Breast epithelium (tissue), 4 donors: ENCODE measurements at regions not wholly inside any gene's neighbourhood (a gene's known extent, or its start where the extent isn't known, plus 50 kb on each side); places are given as distances from the start of the nearest gene placed in this dataset.

Experiments used
- DNase-seq, 2 donors: peaks; one replicate each; pipeline ENCODE4 v3.0.0-alpha.2; 2019; ENCODE audit warnings: low spot score in 2 of 2
- H3K27ac ChIP-seq, 2 donors: fragments of 200-600 bp; sonication (generic) in 1 of 2; one replicate each; pipeline ENCODE4 v1.5.1; 2016 to 2019; ENCODE audit warnings: mild to moderate bottlenecking in 1 of 2
- H3K27me3 ChIP-seq, 2 donors: fragments of 200-600 bp; sonication (generic) in 1 of 2; one replicate each; pipeline versions ENCODE4 v1.5.1 to v1.6.0; 2017 to 2019; ENCODE audit warnings: control low read depth in 1 of 2, mild to moderate bottlenecking in 1 of 2
- H3K36me3 ChIP-seq: fragments of 200-600 bp; one replicate; pipeline ENCODE4 v1.5.1; 2019
- H3K4me1 ChIP-seq, 2 donors: fragments of 200-600 bp; sonication (generic); one replicate each; pipeline ENCODE4 v1.5.1; 2016 to 2019; ENCODE audit warnings: control low read depth in 1 of 2
- H3K4me3 ChIP-seq, 3 donors: fragments of 200-600 bp; sonication (generic); 1 replicate in 2 of 3; 2 replicates in 1 of 3; pipeline ENCODE4 v1.5.1; 2016 to 2019; ENCODE audit warnings: mild to moderate bottlenecking in 3 of 3, moderate library complexity in 2 of 3
- H3K9me3 ChIP-seq, 2 donors: fragments of 200-600 bp; sonication (generic) in 1 of 2; one replicate each; pipeline ENCODE4 v1.5.1; 2016 to 2019; ENCODE audit warnings: control low read depth in 1 of 2
- POLR2A ChIP-seq: fragments of 450-650 bp; IDR thresholded peaks from one replicate; pipeline ENCODE4 v1.6.1; 2016; ENCODE audit warnings: antibody characterized with exemption, mild to moderate bottlenecking, moderate library complexity
- POLR2AphosphoS5 ChIP-seq, 3 donors: sonication (generic); formaldehyde crosslinking; IDR thresholded peaks; one replicate each; pipeline ENCODE4 v1.6.1; 2017; ENCODE audit warnings: antibody characterized with exemption in 3 of 3
- intact Hi-C: fragments of 100-400 bp; cut with DNase I; formaldehyde crosslinking; loops from one replicate; pipeline ENCODE4 v1.15.1; 2023; ENCODE audit warnings: low total_unique reads
- TF ChIP-seq, protein P1 (sequence below), 3 donors: fragments of 450-650 bp; IDR thresholded peaks; one replicate each; pipeline ENCODE4 v1.5.1; 2016 to 2017; ENCODE audit warnings: antibody characterized with exemption in 3 of 3, mild to moderate bottlenecking in 3 of 3, moderate library complexity in 3 of 3

DNA sequence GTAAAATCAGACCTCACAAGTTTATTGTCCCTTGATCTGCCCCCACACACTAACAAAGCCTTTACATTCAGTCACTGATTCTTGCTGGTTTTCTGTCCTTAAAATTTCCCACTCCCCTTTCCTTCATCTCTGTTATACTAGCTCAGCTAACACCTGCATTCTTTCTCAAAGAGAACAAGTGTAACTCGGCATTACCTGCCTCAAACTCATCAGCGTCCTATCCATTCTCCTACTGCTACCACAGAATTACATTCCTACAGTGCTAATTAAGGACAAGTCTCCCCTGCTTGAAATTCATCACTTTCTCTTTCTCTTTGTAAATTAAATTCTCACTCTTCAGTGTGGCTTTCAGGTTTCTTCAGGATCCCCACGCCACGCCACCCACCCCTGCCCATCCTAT, 773.2 kb downstream of the FRK start:
- TF ChIP-seq, protein P1, sequence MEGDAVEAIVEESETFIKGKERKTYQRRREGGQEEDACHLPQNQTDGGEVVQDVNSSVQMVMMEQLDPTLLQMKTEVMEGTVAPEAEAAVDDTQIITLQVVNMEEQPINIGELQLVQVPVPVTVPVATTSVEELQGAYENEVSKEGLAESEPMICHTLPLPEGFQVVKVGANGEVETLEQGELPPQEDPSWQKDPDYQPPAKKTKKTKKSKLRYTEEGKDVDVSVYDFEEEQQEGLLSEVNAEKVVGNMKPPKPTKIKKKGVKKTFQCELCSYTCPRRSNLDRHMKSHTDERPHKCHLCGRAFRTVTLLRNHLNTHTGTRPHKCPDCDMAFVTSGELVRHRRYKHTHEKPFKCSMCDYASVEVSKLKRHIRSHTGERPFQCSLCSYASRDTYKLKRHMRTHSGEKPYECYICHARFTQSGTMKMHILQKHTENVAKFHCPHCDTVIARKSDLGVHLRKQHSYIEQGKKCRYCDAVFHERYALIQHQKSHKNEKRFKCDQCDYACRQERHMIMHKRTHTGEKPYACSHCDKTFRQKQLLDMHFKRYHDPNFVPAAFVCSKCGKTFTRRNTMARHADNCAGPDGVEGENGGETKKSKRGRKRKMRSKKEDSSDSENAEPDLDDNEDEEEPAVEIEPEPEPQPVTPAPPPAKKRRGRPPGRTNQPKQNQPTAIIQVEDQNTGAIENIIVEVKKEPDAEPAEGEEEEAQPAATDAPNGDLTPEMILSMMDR (IDR thresholded peaks at IDR 0.05): no peak
- TF ChIP-seq POLR2AphosphoS5 (IDR thresholded peaks at IDR 0.05) (no peak), POLR2A (no peak)
- H3K4me1 ChIP-seq: no peaks in the 10 kb centered on the region
- H3K36me3 ChIP-seq: no peaks in the 10 kb centered on the region
- no peaks in the 10 kb centered on the region for H3K9me3 ChIP-seq
- DNase-seq: no peak
- no peak overlapping the region for H3K27ac ChIP-seq
- intact Hi-C loops: no loop called here
- no peaks in the 10 kb centered on the region for H3K27me3 ChIP-seq
- no peak overlapping the region for H3K4me3 ChIP-seq

DNA sequence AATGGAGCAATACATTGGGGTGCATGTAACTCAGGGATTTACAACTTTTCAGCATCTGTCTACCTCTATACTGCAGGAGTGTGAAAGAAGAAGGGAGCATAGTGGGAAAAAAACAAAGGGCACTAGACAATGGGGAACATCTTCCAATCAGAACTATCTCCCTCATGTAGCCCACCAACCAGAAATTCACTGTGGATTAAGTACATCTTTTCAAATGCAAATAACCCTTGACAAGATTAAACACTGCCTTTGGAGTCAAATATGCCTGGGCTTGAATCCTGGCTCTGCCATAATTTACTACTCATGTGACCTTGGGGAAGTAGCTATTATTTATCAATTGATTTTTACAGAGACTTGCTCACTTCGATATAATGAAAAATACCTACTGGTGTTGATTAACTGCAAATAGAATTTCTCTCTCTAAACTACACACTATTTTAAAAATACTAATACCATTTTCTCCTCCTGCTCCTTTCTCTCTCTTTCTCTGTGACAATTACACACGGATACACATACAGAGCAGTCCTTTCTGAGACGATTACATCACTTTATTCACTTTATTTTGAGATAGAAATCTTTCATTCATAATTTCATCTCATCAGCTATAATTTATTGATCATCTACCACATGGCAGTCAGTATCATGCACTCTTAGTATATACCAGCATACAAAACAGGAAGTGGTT, 783.7 kb downstream of the FRK start:
- H3K36me3 ChIP-seq: no peaks in the 10 kb centered on the region

DNA sequence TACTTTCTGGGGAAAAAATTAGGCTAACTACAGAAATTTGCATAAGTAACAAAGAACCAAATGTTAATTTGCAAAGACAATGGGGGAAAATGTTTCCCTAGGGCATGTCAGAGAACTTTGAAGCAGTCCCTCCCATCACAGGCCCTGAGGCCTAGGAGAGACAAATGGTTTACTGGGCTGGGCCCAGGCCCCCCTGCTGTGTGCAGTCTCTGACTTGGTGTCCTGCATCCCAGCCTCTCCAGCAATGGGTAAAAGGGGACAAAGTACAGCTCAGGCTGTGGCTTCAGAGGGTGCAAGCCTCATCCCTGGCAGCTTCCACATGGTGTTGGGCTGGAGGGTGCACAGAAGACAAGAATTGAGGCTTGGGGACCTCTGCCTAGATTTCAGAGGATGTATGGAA, 788.4 kb downstream of the FRK start:
- H3K36me3 ChIP-seq: no peaks in the 10 kb centered on the region
- TF ChIP-seq POLR2AphosphoS5 (IDR thresholded peaks at IDR 0.05) (no peak), POLR2A (no peak)
- TF ChIP-seq, protein P1 (IDR thresholded peaks at IDR 0.05): no peak
- intact Hi-C loops: no loop called here
- no peak overlapping the region for H3K27ac ChIP-seq
- H3K9me3 ChIP-seq: no peaks in the 10 kb centered on the region
- no peaks in the 10 kb centered on the region for H3K4me1 ChIP-seq
- H3K27me3 ChIP-seq: no peaks in the 10 kb centered on the region
- no peak overlapping the region for H3K4me3 ChIP-seq
- DNase-seq: no peak

More for the DNA sequence above, 783.7 kb downstream of the FRK start:
- TF ChIP-seq POLR2A (no peak), POLR2AphosphoS5 (IDR thresholded peaks at IDR 0.05) (no peak)
- TF ChIP-seq, protein P1 (IDR thresholded peaks at IDR 0.05): no peak
- Histone ChIP-seq H3K4me3 (no peak overlapping the region), H3K27ac (no peak overlapping the region), H3K27me3 (no peaks in the 10 kb centered on the region), H3K9me3 (no peaks in the 10 kb centered on the region), H3K4me1 (no peaks in the 10 kb centered on the region)
- no peak for DNase-seq
- intact Hi-C loops: no loop called here

DNA sequence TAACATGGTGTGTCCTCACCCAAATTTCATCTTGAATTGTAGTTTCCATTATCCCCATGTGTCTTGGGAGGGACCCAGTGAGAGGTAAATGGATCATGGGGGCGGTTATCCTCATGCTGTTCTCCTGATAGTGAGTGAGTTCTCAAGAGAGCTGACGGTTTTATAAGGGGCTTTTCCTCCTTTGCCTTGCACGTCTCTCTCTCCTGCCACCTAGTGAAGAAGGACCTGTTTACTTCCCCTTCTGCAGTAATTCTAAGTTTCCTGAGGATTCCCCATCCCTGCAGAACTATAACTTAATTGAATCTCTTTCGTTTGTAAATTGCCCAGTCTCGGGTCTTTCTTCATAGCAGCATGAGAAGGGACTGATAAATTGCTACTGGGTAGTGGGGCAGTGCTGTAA, 789.3 kb downstream of the FRK start:
- intact Hi-C loops: no loop called here
- DNase-seq: no peak
- H3K27ac ChIP-seq: no peak overlapping the region
- no peaks in the 10 kb centered on the region for H3K36me3 ChIP-seq
- no peaks in the 10 kb centered on the region for H3K9me3 ChIP-seq
- H3K4me3 ChIP-seq: no peak overlapping the region
- TF ChIP-seq, protein P1 (IDR thresholded peaks at IDR 0.05): no peak
- no peak for TF ChIP-seq POLR2A
- TF ChIP-seq POLR2AphosphoS5 (IDR thresholded peaks at IDR 0.05): no peak
- H3K4me1 ChIP-seq: no peaks in the 10 kb centered on the region
- H3K27me3 ChIP-seq: no peaks in the 10 kb centered on the region

DNA sequence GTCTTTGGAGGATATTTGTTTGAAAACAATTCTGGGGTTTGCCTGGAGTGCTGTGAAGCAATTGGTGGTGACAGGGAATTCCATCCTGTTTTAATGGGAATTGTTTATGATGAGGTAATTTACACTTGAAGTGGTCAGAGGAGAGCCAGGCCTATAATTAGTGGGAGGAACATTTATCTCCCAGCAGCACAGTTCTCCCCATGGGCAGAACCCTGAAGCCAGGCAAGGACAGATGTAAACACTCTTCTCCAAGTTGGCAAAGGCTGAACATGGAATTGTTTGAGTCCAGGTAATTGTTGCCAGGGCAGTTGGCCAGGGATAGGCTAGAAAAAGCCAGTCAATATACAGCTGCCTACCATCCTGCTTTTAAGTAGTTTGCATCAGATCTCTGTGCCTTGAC, 789.7 kb downstream of the FRK start:
- no peaks in the 10 kb centered on the region for H3K9me3 ChIP-seq
- no peak for TF ChIP-seq POLR2AphosphoS5 (IDR thresholded peaks at IDR 0.05)
- TF ChIP-seq, protein P1 (IDR thresholded peaks at IDR 0.05): no peak
- no peak for TF ChIP-seq POLR2A
- DNase-seq: no peak
- H3K4me3 ChIP-seq: no peak overlapping the region
- H3K27ac ChIP-seq: no peak overlapping the region
- no peaks in the 10 kb centered on the region for H3K4me1 ChIP-seq
- no peaks in the 10 kb centered on the region for H3K27me3 ChIP-seq
- intact Hi-C loops: no loop called here
- H3K36me3 ChIP-seq: no peaks in the 10 kb centered on the region
